Upper lobe of left lung (tissue), 4 donors: ENCODE measurements at regions not wholly inside any gene's neighbourhood (a gene's known extent, or its start where the extent isn't known, plus 50 kb on each side); places are given as distances from the start of the nearest gene placed in this dataset.

ENCODE experiments used
- EP300 ChIP-seq, 4 donors: sonication (generic); formaldehyde crosslinking; IDR thresholded peaks; one replicate each; pipeline ENCODE4 v1.5.1; 2017; ENCODE audit warnings: antibody characterized with exemption in 4 of 4, control low read depth in 2 of 4
- POLR2A ChIP-seq, 4 donors: fragments of 450-650 bp; IDR thresholded peaks; one replicate each; pipeline ENCODE4 v1.5.1; 2016 to 2017; ENCODE audit warnings: antibody characterized with exemption in 4 of 4, mild to moderate bottlenecking in 2 of 4
- POLR2AphosphoS5 ChIP-seq, 2 donors: sonication (generic); formaldehyde crosslinking; IDR thresholded peaks; one replicate each; pipeline ENCODE4 v1.5.1; 2017; ENCODE audit warnings: antibody characterized with exemption in 2 of 2
- TF ChIP-seq, protein P1 (sequence below), 6 experiments: fragments of 450-650 bp in 4 of 6; fragments of 200-600 bp in 2 of 6; sonication (generic) in 2 of 6; IDR thresholded peaks; one replicate each; pipeline ENCODE4 v1.5.1; 2016 to 2019; ENCODE audit warnings: antibody characterized with exemption in 6 of 6

DNA sequence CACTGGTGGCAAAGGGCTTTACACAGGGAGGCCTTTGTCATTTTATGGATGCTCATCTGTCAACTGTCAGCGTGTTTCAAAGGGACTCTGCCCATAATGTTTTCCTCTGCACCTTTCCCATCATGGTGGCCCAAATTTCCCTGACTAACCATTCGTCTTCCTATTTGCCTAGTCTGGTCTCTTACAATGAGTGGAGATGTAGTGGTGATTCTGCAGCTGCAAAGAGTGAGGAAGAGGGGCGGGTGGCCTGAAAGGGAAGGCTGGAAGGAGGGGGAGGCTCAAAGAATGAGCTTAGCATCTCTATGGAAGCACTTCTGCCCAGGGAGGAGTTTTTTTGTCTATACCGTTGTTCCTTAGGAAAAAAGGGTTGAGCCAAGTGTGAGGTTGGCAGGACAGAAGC lies 447.5 kb downstream of the NKX6-1 start:
- TF ChIP-seq, protein P1, sequence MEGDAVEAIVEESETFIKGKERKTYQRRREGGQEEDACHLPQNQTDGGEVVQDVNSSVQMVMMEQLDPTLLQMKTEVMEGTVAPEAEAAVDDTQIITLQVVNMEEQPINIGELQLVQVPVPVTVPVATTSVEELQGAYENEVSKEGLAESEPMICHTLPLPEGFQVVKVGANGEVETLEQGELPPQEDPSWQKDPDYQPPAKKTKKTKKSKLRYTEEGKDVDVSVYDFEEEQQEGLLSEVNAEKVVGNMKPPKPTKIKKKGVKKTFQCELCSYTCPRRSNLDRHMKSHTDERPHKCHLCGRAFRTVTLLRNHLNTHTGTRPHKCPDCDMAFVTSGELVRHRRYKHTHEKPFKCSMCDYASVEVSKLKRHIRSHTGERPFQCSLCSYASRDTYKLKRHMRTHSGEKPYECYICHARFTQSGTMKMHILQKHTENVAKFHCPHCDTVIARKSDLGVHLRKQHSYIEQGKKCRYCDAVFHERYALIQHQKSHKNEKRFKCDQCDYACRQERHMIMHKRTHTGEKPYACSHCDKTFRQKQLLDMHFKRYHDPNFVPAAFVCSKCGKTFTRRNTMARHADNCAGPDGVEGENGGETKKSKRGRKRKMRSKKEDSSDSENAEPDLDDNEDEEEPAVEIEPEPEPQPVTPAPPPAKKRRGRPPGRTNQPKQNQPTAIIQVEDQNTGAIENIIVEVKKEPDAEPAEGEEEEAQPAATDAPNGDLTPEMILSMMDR (IDR thresholded peaks at IDR 0.05) = no peak
- TF ChIP-seq POLR2AphosphoS5 (IDR thresholded peaks at IDR 0.05) = no peak
- TF ChIP-seq EP300 (IDR thresholded peaks at IDR 0.05) = no peak
- TF ChIP-seq POLR2A (IDR thresholded peaks at IDR 0.05) = no peak
